ENCODE measurements at regions not wholly inside any gene's neighbourhood (a gene's known extent, or its start where the extent isn't known, plus 50 kb on each side); places are given as distances from the start of the nearest gene placed in this dataset.

DNA sequence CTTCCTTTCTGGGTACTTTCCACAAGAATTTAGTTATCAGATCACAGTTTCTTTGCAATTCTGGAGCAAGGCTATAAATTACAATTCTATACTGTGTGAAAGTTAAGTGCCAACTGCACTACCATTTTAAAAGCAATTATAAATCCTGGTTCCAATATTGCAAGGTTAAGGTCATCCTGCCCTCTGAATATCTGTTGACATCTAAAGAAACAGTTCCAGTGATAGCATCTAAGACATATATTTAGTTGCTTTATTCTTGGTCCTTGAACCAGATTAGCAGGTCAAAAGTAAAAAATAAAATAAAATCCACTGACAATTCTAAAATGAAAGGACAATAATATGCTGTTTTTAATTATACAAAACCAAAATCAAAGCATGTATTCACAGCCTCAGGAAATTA, 334.2 kb downstream of the ATXN7L3B start:
- TF ChIP-seq POLR2A (IDR thresholded peaks at IDR 0.05; ENCODE audit: low read depth, low read length) (no peak), TAF1 (IDR thresholded peaks at IDR 0.05; ENCODE audit: low read depth, low read length) (no peak), POLR2AphosphoS5 (IDR thresholded peaks at IDR 0.05; ENCODE audit: low read depth, low read length) (no peak)
